HUDEP-2 (cell line): ENCODE measurements at regions not wholly inside any gene's neighbourhood (a gene's known extent, or its start where the extent isn't known, plus 50 kb on each side); places are given as distances from the start of the nearest gene placed in this dataset.

ENCODE experiments used
- DNase-seq, 76 experiments: peaks; one replicate each; lab custom pipeline; 2025; ENCODE audit not compliant: unreplicated experiment in 76 of 76; lab: John Stamatoyannopoulos, UW

GRCh38 chr2:163302141-163302540 is 433.7 kb downstream of the FIGN start:
- DNase-seq, result no peak

- DNase-seq, result no peak
Observed at GRCh38 chr2:163291790-163292189, 444.0 kb downstream of the FIGN start.

GRCh38 chr2:163281717-163282116 is 443.1 kb upstream of the KCNH7 start:
- DNase-seq, result no peak

GRCh38 chr2:163269374-163270021 is 430.9 kb upstream of the KCNH7 start:
- no peak for DNase-seq

GRCh38 chr2:163266772-163267171 is 428.2 kb upstream of the KCNH7 start:
- DNase-seq, result peak in 2 of 76 experiments; percentile 0 to 1

GRCh38 chr2:163265562-163265961 is 427.0 kb upstream of the KCNH7 start:
- no peak for DNase-seq

GRCh38 chr2:163264341-163264740 is 425.8 kb upstream of the KCNH7 start:
- DNase-seq, result no peak

- DNase-seq, result no peak
Observed at GRCh38 chr2:163259489-163259888, 420.9 kb upstream of the KCNH7 start.

- no peak for DNase-seq
Observed at GRCh38 chr2:163255086-163255485, 416.5 kb upstream of the KCNH7 start.

- no peak for DNase-seq
Observed at GRCh38 chr2:163253621-163254285, 415.2 kb upstream of the KCNH7 start.

GRCh38 chr2:163252199-163252598 is 413.6 kb upstream of the KCNH7 start:
- no peak for DNase-seq

- no peak for DNase-seq
Observed at GRCh38 chr2:163248376-163249253, 410.0 kb upstream of the KCNH7 start.

GRCh38 chr2:163247847-163248220 is 409.3 kb upstream of the KCNH7 start:
- no peak for DNase-seq

GRCh38 chr2:163247156-163247846 is 408.7 kb upstream of the KCNH7 start:
- DNase-seq, result no peak

- no peak for DNase-seq
Observed at GRCh38 chr2:163246135-163246534, 407.6 kb upstream of the KCNH7 start.

- no peak for DNase-seq
Observed at GRCh38 chr2:163236553-163236952, 398.0 kb upstream of the KCNH7 start.

- DNase-seq, result no peak
Observed at GRCh38 chr2:163231666-163232065, 393.1 kb upstream of the KCNH7 start.

GRCh38 chr2:163213661-163214081 is 375.1 kb upstream of the KCNH7 start:
- no peak for DNase-seq

- no peak for DNase-seq
Observed at GRCh38 chr2:163210430-163210918, 371.9 kb upstream of the KCNH7 start.

- DNase-seq, result no peak
Observed at GRCh38 chr2:163207693-163208370, 369.3 kb upstream of the KCNH7 start.
